H1 (cell line): ENCODE measurements at regions not wholly inside any gene's neighbourhood (a gene's known extent, or its start where the extent isn't known, plus 50 kb on each side); places are given as distances from the start of the nearest gene placed in this dataset.

ENCODE experiments used
- BRCA1 ChIP-seq: IDR thresholded peaks from 2 replicates; pipeline ENCODE4 v1.6.1; 2012; ENCODE audit warnings: low read depth, low read length, improper control_type of control experiment
- CBX8 ChIP-seq: fragments of 300-800, 300-1000 bp; sonication (generic); IDR thresholded peaks from 2 replicates; pipeline ENCODE4 v1.7.1; 2016; ENCODE audit warnings: low read depth, low read length, borderline replicate concordance
- EP300 ChIP-seq, 2 experiments: IDR thresholded peaks; 1 replicate in 1 of 2; 2 replicates in 1 of 2; pipeline ENCODE4 v1.6.1; 2011 to 2012; ENCODE audit warnings: low read depth in 2 of 2, low read length in 2 of 2, mild to moderate bottlenecking in 2 of 2, borderline replicate concordance in 1 of 2, inconsistent platforms in 1 of 2, moderate library complexity in 1 of 2
- EZH2 ChIP-seq: fragments of 200-600 bp; sonication (generic); IDR thresholded peaks from 2 replicates; pipeline ENCODE4 v1.7.1; 2012; ENCODE audit warnings: low read depth, mild to moderate bottlenecking, moderate library complexity, low read length, inconsistent platforms; ENCODE audit not compliant: severe bottlenecking
- JUND ChIP-seq: IDR thresholded peaks from 2 replicates; pipeline ENCODE4 v1.6.1; 2011; ENCODE audit warnings: mild to moderate bottlenecking, improper control_type of control experiment, low read length
- KDM1A ChIP-seq: fragments of 200-600, 300-600 bp; sonication (generic); IDR thresholded peaks from 2 replicates; pipeline ENCODE4 v1.7.1; 2016; ENCODE audit warnings: mild to moderate bottlenecking, low read length, borderline replicate concordance
- MAFK ChIP-seq: IDR thresholded peaks from 2 replicates; pipeline ENCODE4 v1.6.1; 2012; ENCODE audit warnings: low read depth, mild to moderate bottlenecking, improper control_type of control experiment, low read length
- PHF8 ChIP-seq: fragments of 200-600 bp; sonication (generic); conservative IDR thresholded peaks from 2 replicates; pipeline ENCODE4 v1.7.1; 2012; ENCODE audit warnings: low read depth, mild to moderate bottlenecking, inconsistent platforms, low read length, moderate library complexity
- POLR2A ChIP-seq, 2 experiments: IDR thresholded peaks; 1 replicate in 1 of 2; 2 replicates in 1 of 2; pipeline ENCODE4 v1.6.1; 2011; ENCODE audit warnings: low read depth in 2 of 2, low read length in 2 of 2, mild to moderate bottlenecking in 2 of 2; ENCODE audit errors: control extremely low read depth in 1 of 2
- SP1 ChIP-seq: IDR thresholded peaks from 2 replicates; pipeline ENCODE4 v1.6.1; 2011; ENCODE audit warnings: low read depth, low read length
- YY1 ChIP-seq: IDR thresholded peaks from 2 replicates; pipeline ENCODE4 v1.6.1; 2011; ENCODE audit warnings: low read depth, mild to moderate bottlenecking, low read length

- TF ChIP-seq KDM1A (no peak), EP300 (IDR thresholded peaks at IDR 0.05; ENCODE audit: borderline replicate concordance in 1 of 2, low read depth in 2 of 2, low read length in 2 of 2) (no peak), POLR2A (IDR thresholded peaks at IDR 0.05; ENCODE audit: control extremely low read depth in 1 of 2, low read depth in 2 of 2, low read length in 2 of 2) (no peak), BRCA1 (no peak), JUND (no peak), SP1 (no peak), EZH2 (no peak), PHF8 (no peak), MAFK (no peak), CBX8 (no peak), YY1 (0 out of 2 replicates have a peak, but pooled peaks have one; percentile 46)
Measured at GRCh38 chr16:80466024-80466987, 74.5 kb upstream of the DYNLRB2 start.
